ENCODE measurements at regions not wholly inside any gene's neighbourhood (a gene's known extent, or its start where the extent isn't known, plus 50 kb on each side); places are given as distances from the start of the nearest gene placed in this dataset.
"Not testable (repeated sequence)": the region's sequence is repeated elsewhere in the genome, so short reads cannot be mapped to it uniquely, and the experiment has no call there.

DNA sequence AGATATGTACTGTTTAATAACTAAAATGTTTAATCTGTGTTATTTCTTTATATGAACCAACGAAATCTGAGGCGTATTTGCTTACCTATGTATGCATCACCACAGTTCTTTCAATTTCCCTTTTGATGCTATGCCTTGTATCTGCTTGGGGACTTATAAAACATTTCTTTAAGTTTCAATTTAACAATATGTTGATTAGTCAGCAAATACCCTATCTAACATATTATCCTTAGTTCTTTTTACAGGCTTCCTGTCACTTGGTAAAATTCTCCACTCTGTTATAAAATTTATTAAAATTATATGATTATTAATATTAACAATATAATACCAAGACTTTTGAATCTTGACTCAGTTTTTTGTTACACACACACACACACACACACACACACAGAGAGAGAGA, 174.3 kb downstream of the CPS1 start:
- TF ChIP-seq, protein P1, sequence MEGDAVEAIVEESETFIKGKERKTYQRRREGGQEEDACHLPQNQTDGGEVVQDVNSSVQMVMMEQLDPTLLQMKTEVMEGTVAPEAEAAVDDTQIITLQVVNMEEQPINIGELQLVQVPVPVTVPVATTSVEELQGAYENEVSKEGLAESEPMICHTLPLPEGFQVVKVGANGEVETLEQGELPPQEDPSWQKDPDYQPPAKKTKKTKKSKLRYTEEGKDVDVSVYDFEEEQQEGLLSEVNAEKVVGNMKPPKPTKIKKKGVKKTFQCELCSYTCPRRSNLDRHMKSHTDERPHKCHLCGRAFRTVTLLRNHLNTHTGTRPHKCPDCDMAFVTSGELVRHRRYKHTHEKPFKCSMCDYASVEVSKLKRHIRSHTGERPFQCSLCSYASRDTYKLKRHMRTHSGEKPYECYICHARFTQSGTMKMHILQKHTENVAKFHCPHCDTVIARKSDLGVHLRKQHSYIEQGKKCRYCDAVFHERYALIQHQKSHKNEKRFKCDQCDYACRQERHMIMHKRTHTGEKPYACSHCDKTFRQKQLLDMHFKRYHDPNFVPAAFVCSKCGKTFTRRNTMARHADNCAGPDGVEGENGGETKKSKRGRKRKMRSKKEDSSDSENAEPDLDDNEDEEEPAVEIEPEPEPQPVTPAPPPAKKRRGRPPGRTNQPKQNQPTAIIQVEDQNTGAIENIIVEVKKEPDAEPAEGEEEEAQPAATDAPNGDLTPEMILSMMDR (IDR thresholded peaks at IDR 0.05; ENCODE audit: low read depth, low read length): no peak
- no peak overlapping the region for H3K4me3 ChIP-seq (ENCODE audit: low read depth, low read length)
- no peak for DNase-seq (ENCODE audit: low read depth, low spot score)
- in situ Hi-C loops (cut with HindIII; ENCODE audit: low sequenced_read_pairs): no loop called here

DNA sequence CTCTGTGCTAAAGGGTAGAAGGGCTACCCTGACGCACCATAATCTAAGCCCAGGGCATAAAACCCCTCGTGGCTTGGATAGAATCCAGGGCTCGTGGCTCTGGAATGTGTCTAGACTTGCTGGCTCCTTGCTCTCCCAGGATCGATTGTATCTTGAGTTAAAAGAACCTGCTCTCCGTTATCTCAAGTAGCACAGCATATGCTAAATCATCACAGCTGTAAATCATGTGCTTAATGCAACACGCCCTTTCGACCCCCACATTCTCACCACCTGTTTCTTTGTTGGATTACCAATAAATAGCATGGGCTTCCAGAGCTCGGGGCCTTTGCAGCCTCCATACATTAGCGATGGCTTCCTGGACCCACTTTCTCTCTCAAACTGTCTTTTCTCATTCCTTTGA, 190.4 kb downstream of the CPS1 start:
- DNase-seq (ENCODE audit: low read depth, low spot score); in situ Hi-C loops (cut with HindIII; ENCODE audit: low sequenced_read_pairs); H3K4me3 ChIP-seq (ENCODE audit: low read depth, low read length): not testable (repeated sequence)

DNA sequence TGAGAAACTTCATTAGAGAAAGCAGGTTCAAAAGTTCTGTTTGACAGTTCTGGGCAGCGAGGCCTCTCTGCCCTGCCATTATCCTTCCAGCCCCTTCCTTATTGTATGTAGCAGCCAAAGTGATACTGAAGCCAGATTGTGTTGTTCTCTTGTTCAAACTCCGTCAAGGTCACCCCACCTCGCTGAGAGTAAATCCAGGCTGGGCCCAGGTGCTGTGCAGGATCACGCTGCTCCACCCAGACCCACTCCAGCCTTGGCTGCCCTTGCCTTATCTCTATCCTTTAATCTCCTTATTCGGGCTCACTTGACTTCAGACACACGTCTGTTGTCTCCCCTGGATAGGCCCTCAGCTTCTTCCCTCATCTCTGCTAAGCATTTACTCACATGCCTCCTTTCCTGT, 196.1 kb downstream of the CPS1 start:
- in situ Hi-C loops (cut with HindIII; ENCODE audit: low sequenced_read_pairs): no loop called here
- no peak overlapping the region for H3K4me3 ChIP-seq (ENCODE audit: low read depth, low read length)
- TF ChIP-seq, protein P1 (IDR thresholded peaks at IDR 0.05; ENCODE audit: low read depth, low read length): no peak
- DNase-seq (ENCODE audit: low read depth, low spot score): no peak

DNA sequence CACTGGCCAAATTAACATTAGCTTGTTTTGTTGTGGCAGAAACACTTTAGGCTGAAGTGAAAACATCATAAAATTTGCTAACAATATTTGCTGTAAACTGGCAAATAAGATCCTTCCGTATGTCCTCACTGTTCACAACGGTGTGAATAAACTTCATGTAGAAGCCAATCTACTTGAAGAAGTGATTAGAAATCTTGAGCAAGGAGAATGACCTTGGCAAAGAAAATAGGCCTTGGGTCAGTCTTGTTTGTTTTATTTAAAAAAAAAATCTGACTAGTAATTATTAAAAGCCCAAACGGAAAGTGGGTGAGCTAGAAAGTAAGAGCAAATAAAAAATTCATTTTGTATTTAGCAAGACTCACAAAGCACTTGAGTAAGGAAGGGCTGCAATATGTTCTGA, 197.0 kb downstream of the CPS1 start:
- in situ Hi-C loops (cut with HindIII; ENCODE audit: low sequenced_read_pairs): no loop called here
- TF ChIP-seq, protein P1 (IDR thresholded peaks at IDR 0.05; ENCODE audit: low read depth, low read length): no peak
- DNase-seq (ENCODE audit: low read depth, low spot score): no peak
- H3K4me3 ChIP-seq (ENCODE audit: low read depth, low read length): no peak overlapping the region

DNA sequence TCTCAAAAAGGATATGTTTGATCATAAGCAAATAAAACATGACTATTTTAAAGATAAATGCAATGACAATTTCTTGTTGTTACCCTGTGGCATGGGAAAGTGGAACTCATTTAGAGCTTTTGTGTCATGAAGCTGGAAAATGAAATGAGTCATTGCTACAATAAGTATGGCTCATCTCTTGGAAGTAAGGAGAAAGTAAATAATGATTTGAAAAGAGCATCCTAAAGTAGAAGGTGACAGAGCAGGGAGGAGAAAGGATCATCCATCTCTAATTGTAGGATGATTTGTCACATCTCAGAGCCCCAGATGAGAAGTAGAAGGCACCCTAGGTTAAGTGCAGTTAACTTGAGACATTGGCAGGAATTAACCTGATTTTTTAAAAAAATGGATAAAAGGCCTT, 200.5 kb downstream of the CPS1 start:
- in situ Hi-C loops (cut with HindIII; ENCODE audit: low sequenced_read_pairs): no loop called here
- no peak overlapping the region for H3K4me3 ChIP-seq (ENCODE audit: low read depth, low read length)
- no peak for DNase-seq (ENCODE audit: low read depth, low spot score)
- TF ChIP-seq, protein P1 (IDR thresholded peaks at IDR 0.05; ENCODE audit: low read depth, low read length): no peak

DNA sequence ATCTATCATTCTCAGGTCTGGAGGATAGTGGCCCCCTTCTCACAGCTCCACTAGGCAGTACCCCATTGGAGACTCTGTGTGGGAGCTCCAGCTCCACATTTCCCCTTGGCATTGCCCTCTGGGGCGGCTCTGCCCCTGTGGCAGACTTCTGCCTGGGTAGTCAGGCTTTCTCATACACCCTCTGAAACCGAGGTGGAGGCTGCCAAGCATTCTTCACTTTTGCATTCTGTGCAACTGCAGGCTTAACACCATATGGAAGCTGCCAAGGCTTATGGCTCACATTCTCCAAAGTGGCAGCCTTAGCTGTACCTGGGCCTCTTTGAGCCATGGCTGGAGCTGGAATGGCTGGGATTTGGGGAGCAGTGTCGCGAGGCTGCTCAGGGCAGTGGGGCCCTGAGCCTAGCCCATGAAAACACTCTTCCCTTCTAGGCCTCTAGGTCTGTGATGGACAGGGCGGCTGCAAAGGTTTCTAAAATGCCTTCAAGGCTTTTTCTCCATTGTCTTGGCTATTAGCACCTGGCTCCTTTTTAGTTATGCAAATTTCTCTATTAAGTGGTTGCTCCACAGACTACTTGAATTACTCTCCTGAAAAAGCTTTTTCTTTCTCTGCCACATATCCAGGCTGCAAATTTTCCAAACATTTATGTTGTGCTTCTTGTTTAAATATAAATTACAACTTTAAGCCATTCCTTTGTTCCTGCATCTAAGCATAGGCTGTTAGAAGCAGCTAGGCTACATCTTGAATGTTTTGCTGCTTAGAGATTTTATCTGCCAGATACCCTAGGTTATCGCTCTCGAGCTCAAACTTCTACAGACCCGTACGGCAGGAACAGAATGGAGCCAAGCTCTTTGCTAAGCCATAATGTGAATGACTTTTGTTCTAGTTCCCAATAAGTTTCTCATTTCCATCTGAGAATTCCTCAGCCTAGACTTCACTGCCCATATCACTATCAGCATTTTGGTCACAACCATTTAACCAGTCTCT, 206.5 kb downstream of the CPS1 start:
- in situ Hi-C loops (cut with HindIII; ENCODE audit: low sequenced_read_pairs): no loop called here
- DNase-seq (ENCODE audit: low read depth, low spot score): no peak
- TF ChIP-seq, protein P1 (IDR thresholded peaks at IDR 0.05; ENCODE audit: low read depth, low read length): no peak
- no peak overlapping the region for H3K4me3 ChIP-seq (ENCODE audit: low read depth, low read length)

DNA sequence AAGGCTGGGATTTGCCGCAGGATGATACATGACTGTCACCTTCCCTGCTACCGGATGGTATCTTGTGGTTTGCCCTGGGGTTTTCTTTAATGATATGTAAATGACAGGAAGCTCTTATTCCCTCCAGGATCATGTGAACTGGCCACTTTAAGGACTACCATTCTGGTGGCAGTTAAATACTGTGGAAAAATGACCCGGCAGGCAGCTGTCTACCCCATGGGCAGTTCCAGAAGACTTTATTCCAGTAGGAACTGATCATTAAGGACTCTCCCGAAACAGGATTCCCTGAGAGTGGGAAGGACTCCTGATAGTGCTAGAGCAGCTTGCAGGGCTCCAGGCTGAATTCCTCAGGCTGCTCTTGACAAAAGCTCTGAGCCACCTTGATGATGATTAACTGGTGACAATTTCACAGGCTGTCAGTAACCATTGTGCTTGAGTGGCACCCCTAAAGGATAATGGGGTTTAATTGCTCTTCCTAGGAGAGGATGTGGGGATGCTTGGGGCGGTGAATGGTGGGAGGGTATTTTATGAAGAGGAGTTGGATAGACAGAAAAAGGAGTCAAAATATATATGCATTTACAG, 212.0 kb downstream of the CPS1 start:
- DNase-seq (ENCODE audit: low read depth, low spot score): no peak
- TF ChIP-seq, protein P1 (IDR thresholded peaks at IDR 0.05; ENCODE audit: low read depth, low read length): no peak
- in situ Hi-C loops (cut with HindIII; ENCODE audit: low sequenced_read_pairs): no loop called here
- no peak overlapping the region for H3K4me3 ChIP-seq (ENCODE audit: low read depth, low read length)

Data from astrocyte of the spinal cord (primary cell).